ENCODE measurements at regions not wholly inside any gene's neighbourhood (a gene's known extent, or its start where the extent isn't known, plus 50 kb on each side); places are given as distances from the start of the nearest gene placed in this dataset.

GRCh38 chr10:3339121-3339520 lies 166.5 kb upstream of the PITRM1 start:
- no peak for TF ChIP-seq CTCF (IDR thresholded peaks at IDR 0.05; ENCODE audit: unreplicated experiment)
- Mint-ChIP-seq H3K27ac (no peak overlapping the region), H3K4me1 (ENCODE audit: low read depth) (peaks cover 5% of the 10 kb centered on the region), H3K4me3 (ENCODE audit: low read depth) (no peak overlapping the region), H3K27me3 (no peaks in the 10 kb centered on the region), H3K9me3 (ENCODE audit: low read depth) (no peaks in the 10 kb centered on the region), H3K36me3 (ENCODE audit: insufficient read depth) (no peaks in the 10 kb centered on the region)
- no peak for DNase-seq (ENCODE audit: low spot score, unreplicated experiment)

- Mint-ChIP-seq H3K9me3 (ENCODE audit: low read depth) (no peaks in the 10 kb centered on the region), H3K36me3 (ENCODE audit: insufficient read depth) (no peaks in the 10 kb centered on the region), H3K27ac (no peak overlapping the region), H3K4me3 (ENCODE audit: low read depth) (no peak overlapping the region), H3K4me1 (ENCODE audit: low read depth) (peaks cover 5% of the 10 kb centered on the region), H3K27me3 (peaks cover 9% of the 10 kb centered on the region)
- no peak for DNase-seq (ENCODE audit: low spot score, unreplicated experiment)
- no peak for TF ChIP-seq CTCF (IDR thresholded peaks at IDR 0.05; ENCODE audit: unreplicated experiment)
Observed at GRCh38 chr10:3337741-3338140, 165.2 kb upstream of the PITRM1 start.

DNA sequence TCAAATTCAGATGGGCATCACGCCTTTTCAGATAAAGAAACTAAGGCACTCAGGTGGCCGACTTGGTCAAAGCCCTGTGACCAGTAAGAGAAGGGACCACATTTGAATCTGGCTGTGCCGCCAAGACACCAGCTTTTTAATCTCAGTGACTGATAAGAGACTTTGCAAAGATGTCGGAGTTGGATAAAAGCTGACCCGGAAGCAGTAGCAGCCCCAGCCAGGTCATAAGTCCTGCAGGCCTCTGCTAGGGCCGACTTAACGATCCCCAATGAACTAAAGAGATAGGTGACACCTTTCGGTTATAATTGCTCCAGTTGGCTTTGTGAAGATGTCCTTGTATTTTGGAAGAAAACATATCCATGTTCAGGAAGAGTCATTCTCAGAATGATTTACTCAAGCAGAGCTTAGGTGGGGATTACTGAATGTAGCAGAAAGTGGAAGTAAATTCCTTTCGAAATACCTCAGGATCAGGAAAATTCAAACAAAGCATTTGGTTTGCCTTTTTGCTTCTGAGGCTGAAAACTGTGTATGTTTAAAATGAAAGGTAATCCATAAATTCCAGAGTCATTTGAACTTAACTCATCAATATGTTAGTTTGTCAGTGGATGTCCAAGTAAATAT lies 164.2 kb upstream of the PITRM1 start:
- peaks cover 15% of the 10 kb centered on the region for H3K27me3 Mint-ChIP-seq
- no peak for TF ChIP-seq CTCF (IDR thresholded peaks at IDR 0.05; ENCODE audit: unreplicated experiment)
- peak overlapping the region; percentile 3 for H3K27ac Mint-ChIP-seq
- no peaks in the 10 kb centered on the region for H3K36me3 Mint-ChIP-seq (ENCODE audit: insufficient read depth)
- no peak for DNase-seq (ENCODE audit: low spot score, unreplicated experiment)
- no peak overlapping the region for H3K4me3 Mint-ChIP-seq (ENCODE audit: low read depth)
- peaks cover 5% of the 10 kb centered on the region for H3K4me1 Mint-ChIP-seq (ENCODE audit: low read depth)
- H3K9me3 Mint-ChIP-seq (ENCODE audit: low read depth) = no peaks in the 10 kb centered on the region

- H3K36me3 Mint-ChIP-seq (ENCODE audit: insufficient read depth) = no peaks in the 10 kb centered on the region
- DNase-seq (ENCODE audit: low spot score, unreplicated experiment) = no peak
- TF ChIP-seq CTCF (IDR thresholded peaks at IDR 0.05; ENCODE audit: unreplicated experiment) = no peak
- H3K4me3 Mint-ChIP-seq (ENCODE audit: low read depth) = no peak overlapping the region
- H3K4me1 Mint-ChIP-seq (ENCODE audit: low read depth) = peaks cover 5% of the 10 kb centered on the region
- H3K27ac Mint-ChIP-seq = no peak overlapping the region
- H3K27me3 Mint-ChIP-seq = peaks cover 20% of the 10 kb centered on the region
- H3K9me3 Mint-ChIP-seq (ENCODE audit: low read depth) = no peaks in the 10 kb centered on the region
Observed at GRCh38 chr10:3333426-3333825, 160.8 kb upstream of the PITRM1 start.

DNA sequence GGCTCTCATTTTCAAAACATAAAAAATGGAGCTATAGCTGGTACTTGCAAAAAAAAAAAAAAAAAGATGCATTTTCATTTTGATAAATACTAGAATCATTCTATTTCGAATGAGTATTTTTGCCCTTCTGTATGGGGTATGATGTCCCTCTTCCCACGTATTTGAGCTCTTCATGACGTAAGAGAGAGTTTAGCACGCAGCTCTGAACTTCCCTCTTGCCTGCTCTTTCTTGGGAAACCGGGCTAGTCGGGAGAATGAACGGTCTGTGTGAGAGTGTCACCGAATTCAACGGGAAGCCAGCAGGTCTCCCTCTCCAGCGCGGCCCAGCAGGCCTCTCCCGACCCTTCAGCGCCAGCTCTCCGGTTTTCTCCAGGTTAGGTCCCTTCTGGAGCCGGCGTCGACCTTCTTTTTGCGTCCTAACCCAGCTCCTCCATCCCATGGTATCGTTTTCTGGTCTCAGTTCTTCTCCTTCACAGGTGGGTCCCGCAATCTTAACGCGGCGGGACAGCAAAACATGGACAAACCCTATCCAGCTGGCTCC lies 159.2 kb upstream of the PITRM1 start:
- H3K36me3 Mint-ChIP-seq (ENCODE audit: insufficient read depth) = no peaks in the 10 kb centered on the region
- H3K4me3 Mint-ChIP-seq (ENCODE audit: low read depth) = no peak overlapping the region
- no peak for TF ChIP-seq CTCF (IDR thresholded peaks at IDR 0.05; ENCODE audit: unreplicated experiment)
- peaks cover 4% of the 10 kb centered on the region for H3K4me1 Mint-ChIP-seq (ENCODE audit: low read depth)
- no peaks in the 10 kb centered on the region for H3K9me3 Mint-ChIP-seq (ENCODE audit: low read depth)
- DNase-seq (ENCODE audit: low spot score, unreplicated experiment) = no peak
- peaks cover 20% of the 10 kb centered on the region for H3K27me3 Mint-ChIP-seq
- H3K27ac Mint-ChIP-seq = no peak overlapping the region
